Hepatocyte (in vitro differentiated cells): ENCODE measurements at regions not wholly inside any gene's neighbourhood (a gene's known extent, or its start where the extent isn't known, plus 50 kb on each side); places are given as distances from the start of the nearest gene placed in this dataset.

Experiments used
- DNase-seq: peaks from one replicate; pipeline ENCODE4 v3.0.0-alpha.2; 2016; ENCODE audit warnings: low spot score
- H2AFZ ChIP-seq: fragments of 200-600 bp; sonication (generic); 2 replicates; pipeline ENCODE4 v1.6.0; 2016; ENCODE audit warnings: antibody characterized with exemption, mild to moderate bottlenecking
- H3K27ac ChIP-seq: fragments of 200-600 bp; sonication (generic); 2 replicates; pipeline ENCODE4 v1.5.1; 2016; ENCODE audit warnings: mild to moderate bottlenecking
- H3K27me3 ChIP-seq: fragments of 200-600 bp; sonication (generic); 2 replicates; pipeline ENCODE4 v1.6.1; 2016
- H3K36me3 ChIP-seq: fragments of 200-600 bp; sonication (generic); replicated peaks from 2 replicates; pipeline ENCODE4 v1.5.1; 2016; ENCODE audit warnings: low read depth; ENCODE audit not compliant: insufficient read depth
- H3K4me1 ChIP-seq: fragments of 200-600 bp; sonication (generic); 2 replicates; pipeline ENCODE4 v1.5.1; 2016; ENCODE audit warnings: mild to moderate bottlenecking, moderate library complexity; ENCODE audit not compliant: insufficient read depth
- H3K4me2 ChIP-seq: fragments of 200-600 bp; sonication (generic); 2 replicates; pipeline ENCODE4 v1.6.0; 2016
- H3K4me3 ChIP-seq: fragments of 200-600 bp; sonication (generic); 2 replicates; pipeline ENCODE4 v1.5.1; 2016; ENCODE audit warnings: mild to moderate bottlenecking
- H3K79me2 ChIP-seq: fragments of 200-600 bp; sonication (generic); 2 replicates; pipeline ENCODE4 v1.6.0; 2017; ENCODE audit warnings: mild to moderate bottlenecking
- H3K9me2 ChIP-seq: fragments of 200-600 bp; sonication (generic); replicated peaks from 2 replicates; pipeline ENCODE4 v1.6.0; 2017; ENCODE audit warnings: mild to moderate bottlenecking; ENCODE audit not compliant: insufficient read depth
- H3K9me3 ChIP-seq: fragments of 200-600 bp; sonication (generic); 2 replicates; pipeline ENCODE4 v1.5.1; 2016; ENCODE audit warnings: low read depth, mild to moderate bottlenecking
- H4K20me1 ChIP-seq: fragments of 200-600 bp; sonication (generic); 2 replicates; pipeline ENCODE4 v1.6.0; 2016; ENCODE audit warnings: mild to moderate bottlenecking; ENCODE audit not compliant: insufficient read depth, poor library complexity, severe bottlenecking
- CTCF ChIP-seq: fragments of 200-600 bp; sonication (generic); IDR thresholded peaks from 2 replicates; pipeline ENCODE4 v1.5.1; 2016; ENCODE audit warnings: antibody characterized with exemption, mild to moderate bottlenecking; ENCODE audit not compliant: poor library complexity
- EZH2 ChIP-seq: fragments of 200-600 bp; sonication (generic); IDR thresholded peaks from 2 replicates; pipeline ENCODE4 v1.6.1; 2016; ENCODE audit warnings: antibody characterized with exemption, mild to moderate bottlenecking, borderline replicate concordance
- EZH2phosphoT487 ChIP-seq: fragments of 200-600 bp; sonication (generic); IDR thresholded peaks from one replicate; pipeline ENCODE4 v1.6.1; 2018; ENCODE audit warnings: antibody characterized with exemption, mild to moderate bottlenecking, low read depth, moderate library complexity; ENCODE audit not compliant: unreplicated experiment, severe bottlenecking
- WGBS: methylation state at CpG from one replicate; pipeline ENCODE4 v1.1.6; 2016; ENCODE audit warnings: low lambda C conversion rate; ENCODE audit errors: missing lambda C conversion rate; 5-methylcytosine and 5-hydroxymethylcytosine counted together

DNA sequence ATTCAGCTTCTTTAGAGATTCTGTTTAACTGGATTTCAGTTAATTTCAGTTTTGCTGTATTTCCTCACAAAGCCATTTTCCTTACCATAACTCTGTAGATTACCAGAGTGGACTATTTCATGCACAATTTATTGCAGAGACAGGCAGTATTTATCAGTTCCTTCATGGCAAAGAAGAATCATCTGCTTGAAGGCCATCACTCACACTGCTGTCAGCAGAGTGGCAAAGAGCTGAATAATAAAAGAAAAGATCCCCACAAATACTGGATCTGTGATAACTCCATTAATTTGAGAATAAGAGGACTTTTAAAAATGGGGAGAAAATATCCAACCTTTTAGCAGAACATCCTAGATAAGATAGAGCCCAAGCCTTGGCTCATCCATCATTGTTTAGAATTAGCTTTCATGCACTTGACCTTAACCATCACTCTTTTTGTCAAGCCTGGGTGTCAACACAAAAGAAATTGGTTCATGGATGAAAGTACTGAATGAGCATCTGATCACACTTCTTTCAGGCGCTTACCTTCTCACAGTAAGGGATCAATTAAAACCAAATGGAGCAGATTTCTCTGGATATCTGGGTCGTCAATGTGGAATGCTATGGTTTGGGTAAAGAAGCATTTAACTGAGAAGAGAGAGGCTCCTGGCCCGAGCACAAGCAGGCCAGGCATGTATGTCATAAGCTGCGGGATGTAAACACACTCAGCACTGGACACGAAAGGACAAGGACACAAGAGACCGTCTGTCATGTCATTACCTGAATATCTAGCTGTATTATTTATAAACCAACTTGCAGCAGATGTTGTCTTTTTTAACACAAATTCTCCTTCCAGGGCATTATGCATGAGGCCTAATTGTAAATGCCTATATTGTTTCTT lies 376.2 kb downstream of the ZNF521 start:
- peaks cover 14% of the 10 kb centered on the region for H3K27me3 ChIP-seq
- H3K36me3 ChIP-seq, result no peaks in the 10 kb centered on the region
- H3K9me3 ChIP-seq, result no peaks in the 10 kb centered on the region
- no peaks in the 10 kb centered on the region for H3K79me2 ChIP-seq
- H3K9me2 ChIP-seq, result no peaks in the 10 kb centered on the region
- H3K27ac ChIP-seq, result no peak overlapping the region
- no peaks in the 10 kb centered on the region for H4K20me1 ChIP-seq
- H2AFZ ChIP-seq, result no peak overlapping the region
- 84% methylated on average over 6 of the region's 6 CpGs for WGBS
- no peak for DNase-seq
- H3K4me2 ChIP-seq, result no peak overlapping the region
- no peaks in the 10 kb centered on the region for H3K4me1 ChIP-seq
- no peak overlapping the region for H3K4me3 ChIP-seq
- TF ChIP-seq EZH2phosphoT487 (no peak), EZH2 (no peak), CTCF (no peak)

- TF ChIP-seq EZH2 (no peak), CTCF (no peak), EZH2phosphoT487 (no peak)
- peaks cover 14% of the 10 kb centered on the region for H3K27me3 ChIP-seq
- no peak overlapping the region for H3K27ac ChIP-seq
- no peak overlapping the region for H3K4me3 ChIP-seq
- H3K79me2 ChIP-seq, result no peaks in the 10 kb centered on the region
- WGBS, result 64% methylated on average over 4 of the region's 4 CpGs
- no peak overlapping the region for H2AFZ ChIP-seq
- H3K4me1 ChIP-seq, result no peaks in the 10 kb centered on the region
- no peak for DNase-seq
- no peaks in the 10 kb centered on the region for H3K9me2 ChIP-seq
- no peak overlapping the region for H3K4me2 ChIP-seq
- no peaks in the 10 kb centered on the region for H3K36me3 ChIP-seq
- no peaks in the 10 kb centered on the region for H3K9me3 ChIP-seq
- H4K20me1 ChIP-seq, result no peaks in the 10 kb centered on the region
Measured at GRCh38 chr18:24976502-24976901, 375.5 kb downstream of the ZNF521 start.

DNA sequence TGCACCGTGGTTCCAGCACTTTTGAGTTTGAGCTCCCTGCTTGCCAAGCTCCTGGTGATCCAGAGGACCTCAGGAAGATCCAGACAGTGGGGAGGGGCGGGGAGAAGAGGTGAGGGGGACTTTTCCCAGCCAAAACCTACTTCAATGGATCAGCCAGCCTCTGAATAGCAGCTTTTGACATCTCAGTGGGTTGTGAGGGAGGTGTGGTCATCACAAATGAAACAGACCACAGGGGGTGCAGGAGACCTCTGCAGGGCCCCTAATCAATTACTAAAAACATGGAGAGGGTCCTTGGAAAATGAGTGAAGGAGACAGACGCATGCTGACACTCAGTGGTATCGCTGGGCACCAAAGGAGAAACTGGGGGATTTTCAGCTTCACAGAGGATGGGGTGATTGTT lies 372.7 kb downstream of the ZNF521 start:
- no peak for DNase-seq
- no peak for TF ChIP-seq EZH2
- TF ChIP-seq EZH2phosphoT487, result no peak
- TF ChIP-seq CTCF, result no peak
- WGBS, result 38% methylated on average over 4 of the region's 4 CpGs
- Histone ChIP-seq H3K27me3 (peaks cover 14% of the 10 kb centered on the region), H3K9me2 (no peaks in the 10 kb centered on the region), H3K27ac (no peak overlapping the region), H4K20me1 (no peaks in the 10 kb centered on the region), H3K4me2 (no peak overlapping the region), H3K4me1 (no peaks in the 10 kb centered on the region), H2AFZ (no peak overlapping the region), H3K4me3 (no peak overlapping the region), H3K36me3 (no peaks in the 10 kb centered on the region), H3K9me3 (no peaks in the 10 kb centered on the region), H3K79me2 (no peaks in the 10 kb centered on the region)
